Ovary (tissue), 3 donors: ENCODE measurements at regions not wholly inside any gene's neighbourhood (a gene's known extent, or its start where the extent isn't known, plus 50 kb on each side); places are given as distances from the start of the nearest gene placed in this dataset.

Source experiments
- CTCF ChIP-seq, 3 donors: fragments of 450-650 bp in 2 of 3; fragments of 200-600 bp in 1 of 3; IDR thresholded peaks; one replicate each; pipeline versions ENCODE4 v1.5.1 to v1.8.0; 2016 to 2022; ENCODE audit warnings: antibody characterized with exemption in 3 of 3, mild to moderate bottlenecking in 1 of 3
- EP300 ChIP-seq: sonication (generic); formaldehyde crosslinking; IDR thresholded peaks from one replicate; pipeline ENCODE4 v1.6.1; 2017; ENCODE audit warnings: antibody characterized with exemption
- POLR2A ChIP-seq: fragments of 450-650 bp; IDR thresholded peaks from one replicate; pipeline ENCODE4 v1.6.1; 2017; ENCODE audit warnings: antibody characterized with exemption, mild to moderate bottlenecking, moderate library complexity
- donor health status: DM: no; HTN: no; CAD: no.

GRCh38 chr12:98213556-98213955 lies 301.8 kb upstream of the TMPO start:
- TF ChIP-seq CTCF (IDR thresholded peaks at IDR 0.05) (no peak), POLR2A (no peak), EP300 (no peak)
